ENCODE measurements at regions not wholly inside any gene's neighbourhood (a gene's known extent, or its start where the extent isn't known, plus 50 kb on each side); places are given as distances from the start of the nearest gene placed in this dataset.

DNA sequence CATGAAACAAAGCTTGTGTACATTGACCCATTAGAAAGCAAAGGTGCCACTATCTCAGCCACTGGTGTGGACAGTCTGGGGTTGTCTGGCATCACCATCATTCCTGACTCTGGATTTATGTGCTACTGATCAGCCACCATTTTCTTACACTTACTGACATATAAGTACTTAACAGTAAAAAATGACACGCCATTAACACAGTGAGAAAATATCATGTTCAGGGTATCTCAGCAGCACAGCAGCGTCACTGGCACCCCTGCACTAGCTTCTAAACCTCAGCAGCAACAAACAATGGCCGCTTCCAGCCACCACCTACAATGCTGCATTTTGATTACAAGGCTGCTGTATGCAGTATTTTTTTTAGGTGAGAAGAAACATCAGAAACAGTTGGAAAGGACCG lies 253.4 kb upstream of the HDAC4 start:
- TF ChIP-seq, protein P1, sequence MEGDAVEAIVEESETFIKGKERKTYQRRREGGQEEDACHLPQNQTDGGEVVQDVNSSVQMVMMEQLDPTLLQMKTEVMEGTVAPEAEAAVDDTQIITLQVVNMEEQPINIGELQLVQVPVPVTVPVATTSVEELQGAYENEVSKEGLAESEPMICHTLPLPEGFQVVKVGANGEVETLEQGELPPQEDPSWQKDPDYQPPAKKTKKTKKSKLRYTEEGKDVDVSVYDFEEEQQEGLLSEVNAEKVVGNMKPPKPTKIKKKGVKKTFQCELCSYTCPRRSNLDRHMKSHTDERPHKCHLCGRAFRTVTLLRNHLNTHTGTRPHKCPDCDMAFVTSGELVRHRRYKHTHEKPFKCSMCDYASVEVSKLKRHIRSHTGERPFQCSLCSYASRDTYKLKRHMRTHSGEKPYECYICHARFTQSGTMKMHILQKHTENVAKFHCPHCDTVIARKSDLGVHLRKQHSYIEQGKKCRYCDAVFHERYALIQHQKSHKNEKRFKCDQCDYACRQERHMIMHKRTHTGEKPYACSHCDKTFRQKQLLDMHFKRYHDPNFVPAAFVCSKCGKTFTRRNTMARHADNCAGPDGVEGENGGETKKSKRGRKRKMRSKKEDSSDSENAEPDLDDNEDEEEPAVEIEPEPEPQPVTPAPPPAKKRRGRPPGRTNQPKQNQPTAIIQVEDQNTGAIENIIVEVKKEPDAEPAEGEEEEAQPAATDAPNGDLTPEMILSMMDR (IDR thresholded peaks at IDR 0.05) = no peak
- TF ChIP-seq EP300 (IDR thresholded peaks at IDR 0.05) = no peak
- no peak for TF ChIP-seq POLR2A (IDR thresholded peaks at IDR 0.05)
- TF ChIP-seq POLR2AphosphoS5 (IDR thresholded peaks at IDR 0.05) = no peak
- H3K9me3 ChIP-seq = no peaks in the 10 kb centered on the region
- WGBS = 82% methylated on average over 4 of the region's 4 CpGs
- no peaks in the 10 kb centered on the region for H3K4me1 ChIP-seq
- H3K27me3 ChIP-seq = no peaks in the 10 kb centered on the region
- H3K36me3 ChIP-seq = no peaks in the 10 kb centered on the region
- H3K27ac ChIP-seq = no peak overlapping the region
- H3K4me3 ChIP-seq = no peak overlapping the region
- peak in 1 of 2 donors; percentile 43 for DNase-seq (ENCODE audit: low spot score in 2 of 2)

DNA sequence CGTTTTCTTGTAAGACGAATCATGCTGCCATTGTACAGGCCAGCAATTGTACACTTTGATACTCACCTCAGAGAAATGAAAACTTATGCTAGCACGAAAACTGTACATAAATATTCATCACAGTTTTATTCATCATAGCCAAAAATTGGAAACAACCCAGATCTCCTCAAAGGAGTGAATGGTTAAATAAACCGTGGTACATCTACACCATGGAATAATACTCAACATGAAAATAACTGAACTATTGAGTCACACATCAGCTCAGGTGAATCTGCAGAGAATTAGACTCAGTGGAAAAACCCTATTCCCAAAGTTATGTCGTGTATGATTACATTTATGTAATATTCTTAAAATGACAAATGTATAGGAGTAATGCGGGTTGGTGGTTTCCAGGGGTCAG lies 251.0 kb upstream of the HDAC4 start:
- 73% methylated on average over 6 of the region's 6 CpGs for WGBS
- DNase-seq (ENCODE audit: low spot score in 2 of 2) = no peak
- H3K4me1 ChIP-seq = no peaks in the 10 kb centered on the region
- H3K27ac ChIP-seq = no peak overlapping the region
- no peak overlapping the region for H3K4me3 ChIP-seq
- H3K36me3 ChIP-seq = no peaks in the 10 kb centered on the region
- H3K27me3 ChIP-seq = peaks cover 9% of the 10 kb centered on the region
- TF ChIP-seq POLR2A (IDR thresholded peaks at IDR 0.05) = no peak
- TF ChIP-seq, protein P1 (IDR thresholded peaks at IDR 0.05) = no peak
- no peak for TF ChIP-seq EP300 (IDR thresholded peaks at IDR 0.05)
- no peak for TF ChIP-seq POLR2AphosphoS5 (IDR thresholded peaks at IDR 0.05)
- H3K9me3 ChIP-seq = no peaks in the 10 kb centered on the region

DNA sequence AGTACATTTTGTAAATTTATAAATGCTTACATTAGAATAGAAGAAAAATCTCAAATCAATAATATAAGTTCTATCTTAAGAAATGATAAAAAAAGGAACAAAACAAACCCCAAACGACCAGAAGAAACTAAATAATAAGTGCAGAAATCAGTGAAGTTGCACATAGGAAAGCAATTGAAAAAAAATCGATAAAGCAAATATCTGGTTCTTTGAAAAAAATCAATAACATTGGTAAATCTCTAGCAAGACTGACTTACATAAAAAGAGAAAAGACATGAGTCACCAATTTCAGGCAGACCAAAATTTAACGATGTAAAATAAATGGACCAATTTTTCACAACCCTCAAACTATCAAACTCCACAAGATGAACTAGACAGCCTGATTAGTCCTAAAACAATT lies 249.9 kb upstream of the HDAC4 start:
- 78% methylated on average over 3 of the region's 3 CpGs for WGBS
- TF ChIP-seq POLR2A (IDR thresholded peaks at IDR 0.05) (no peak), POLR2AphosphoS5 (IDR thresholded peaks at IDR 0.05) (no peak), EP300 (IDR thresholded peaks at IDR 0.05) (no peak)
- TF ChIP-seq, protein P1 (IDR thresholded peaks at IDR 0.05) = no peak

DNA sequence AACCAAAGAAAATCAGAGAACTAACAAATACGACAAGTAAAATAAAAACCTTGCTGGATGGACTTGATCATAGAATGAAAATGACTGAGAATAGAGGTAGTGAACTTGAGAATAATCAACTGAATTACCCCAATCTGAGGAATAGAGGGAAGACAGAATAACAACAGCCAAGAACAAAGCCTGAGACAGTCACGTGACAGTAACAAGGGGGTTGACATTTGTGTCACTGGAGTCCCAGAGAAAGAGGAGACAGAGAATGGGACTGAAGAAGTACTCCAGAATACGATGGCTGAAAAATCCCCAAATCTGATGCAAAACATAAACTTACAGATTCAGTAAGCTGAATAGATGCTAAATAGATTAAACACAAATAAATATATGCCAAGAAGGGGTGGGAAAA lies 248.5 kb upstream of the HDAC4 start:
- WGBS = 91% methylated on average over 3 of the region's 3 CpGs
- Histone ChIP-seq H3K4me3 (no peak overlapping the region), H3K4me1 (no peaks in the 10 kb centered on the region), H3K36me3 (no peaks in the 10 kb centered on the region), H3K27ac (no peak overlapping the region), H3K9me3 (no peaks in the 10 kb centered on the region), H3K27me3 (peaks cover 18% of the 10 kb centered on the region)
- TF ChIP-seq, protein P1 (IDR thresholded peaks at IDR 0.05) = no peak
- TF ChIP-seq POLR2AphosphoS5 (IDR thresholded peaks at IDR 0.05) (no peak), POLR2A (IDR thresholded peaks at IDR 0.05) (no peak), EP300 (IDR thresholded peaks at IDR 0.05) (no peak)
- DNase-seq (ENCODE audit: low spot score in 2 of 2) = no peak

More for the DNA sequence above, 249.9 kb upstream of the HDAC4 start:
- H3K4me1 ChIP-seq = no peaks in the 10 kb centered on the region
- peaks cover 18% of the 10 kb centered on the region for H3K27me3 ChIP-seq
- H3K9me3 ChIP-seq = no peaks in the 10 kb centered on the region
- no peak overlapping the region for H3K4me3 ChIP-seq
- no peaks in the 10 kb centered on the region for H3K36me3 ChIP-seq
- no peak for DNase-seq (ENCODE audit: low spot score in 2 of 2)
- no peak overlapping the region for H3K27ac ChIP-seq

DNA sequence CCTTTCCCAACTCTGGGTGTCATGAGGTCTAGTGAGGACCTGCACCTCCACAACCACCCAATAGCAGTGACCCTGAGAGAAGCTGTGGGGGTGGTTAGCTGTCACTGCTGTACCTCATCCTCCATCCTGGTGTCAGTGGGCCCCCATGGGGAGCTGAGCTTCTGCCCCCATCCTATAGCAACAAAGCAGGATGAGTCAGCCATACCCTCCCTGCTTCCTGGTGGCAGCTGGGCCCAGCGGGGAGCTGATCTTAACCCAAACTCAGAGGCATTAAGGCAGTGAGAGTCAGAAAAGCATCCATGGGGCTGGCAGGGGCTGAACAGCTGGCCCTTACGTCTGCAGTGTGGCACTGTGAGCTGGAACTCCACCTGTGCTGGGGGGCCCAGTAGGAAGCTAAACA lies 247.8 kb upstream of the HDAC4 start:
- Histone ChIP-seq H3K4me1 (no peaks in the 10 kb centered on the region), H3K36me3 (no peaks in the 10 kb centered on the region), H3K4me3 (no peak overlapping the region), H3K27ac (no peak overlapping the region), H3K9me3 (no peaks in the 10 kb centered on the region), H3K27me3 (peaks cover 18% of the 10 kb centered on the region)
- 87% methylated on average over 2 of the region's 2 CpGs for WGBS
- DNase-seq (ENCODE audit: low spot score in 2 of 2) = peak in 1 of 2 donors; percentile 69
- no peak for TF ChIP-seq EP300 (IDR thresholded peaks at IDR 0.05)
- TF ChIP-seq POLR2A (IDR thresholded peaks at IDR 0.05) = no peak
- TF ChIP-seq POLR2AphosphoS5 (IDR thresholded peaks at IDR 0.05) = no peak
- TF ChIP-seq, protein P1 (IDR thresholded peaks at IDR 0.05) = no peak

All from suprapubic skin (tissue), 4 donors.